ENCODE measurements at regions not wholly inside any gene's neighbourhood (a gene's known extent, or its start where the extent isn't known, plus 50 kb on each side); places are given as distances from the start of the nearest gene placed in this dataset.

DNA sequence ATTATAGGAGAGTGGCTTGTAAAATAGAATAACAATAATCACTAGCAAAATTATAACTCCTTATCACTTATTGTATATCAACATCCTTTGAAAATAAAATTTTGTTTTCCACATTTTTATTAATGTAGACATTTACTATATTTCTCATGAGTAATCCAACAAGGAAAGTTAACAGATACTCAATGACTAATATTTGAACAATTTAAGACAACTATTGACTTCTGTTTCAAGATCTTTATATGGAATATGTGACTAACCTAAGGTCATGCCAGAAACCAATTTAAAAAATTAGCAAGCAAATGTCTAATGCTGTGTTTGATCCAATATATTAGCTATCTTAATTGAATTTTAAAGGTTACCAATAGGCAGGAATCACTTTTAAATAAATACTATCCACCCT lies 638.5 kb upstream of the FLRT2 start:
- TF ChIP-seq YY2 (tag by site-specific recombination; IDR thresholded peaks at IDR 0.05) (no peak), ZNF174 (tag by site-specific recombination; IDR thresholded peaks at IDR 0.05) (no peak), ZNF266 (tag by site-specific recombination; IDR thresholded peaks at IDR 0.05; ENCODE audit: low read depth) (no peak), ZNF211 (tag by site-specific recombination; IDR thresholded peaks at IDR 0.05; ENCODE audit: low read depth) (no peak), ZNF658 (tag by site-specific recombination; IDR thresholded peaks at IDR 0.05) (no peak), ZNF792 (tag by site-specific recombination; IDR thresholded peaks at IDR 0.05) (no peak), SETDB1 (IDR thresholded peaks at IDR 0.05; ENCODE audit: insufficient read length, low read length) (no peak), ZNF645 (tag by site-specific recombination; IDR thresholded peaks at IDR 0.05) (no peak), ZNF398 (tag by site-specific recombination; IDR thresholded peaks at IDR 0.05) (no peak), PATZ1 (tag by site-specific recombination; IDR thresholded peaks at IDR 0.05) (no peak), YY1 (tag by site-specific recombination; IDR thresholded peaks at IDR 0.05) (no peak), PRDM10 (tag by site-specific recombination; IDR thresholded peaks at IDR 0.05) (no peak), ZBTB8A (tag by site-specific recombination; IDR thresholded peaks at IDR 0.05) (no peak), ZNF580 (tag by site-specific recombination; IDR thresholded peaks at IDR 0.05) (no peak), BCL11B (tag by site-specific recombination; IDR thresholded peaks at IDR 0.05; ENCODE audit: low read depth) (no peak)
- TF ChIP-seq, protein P1, sequence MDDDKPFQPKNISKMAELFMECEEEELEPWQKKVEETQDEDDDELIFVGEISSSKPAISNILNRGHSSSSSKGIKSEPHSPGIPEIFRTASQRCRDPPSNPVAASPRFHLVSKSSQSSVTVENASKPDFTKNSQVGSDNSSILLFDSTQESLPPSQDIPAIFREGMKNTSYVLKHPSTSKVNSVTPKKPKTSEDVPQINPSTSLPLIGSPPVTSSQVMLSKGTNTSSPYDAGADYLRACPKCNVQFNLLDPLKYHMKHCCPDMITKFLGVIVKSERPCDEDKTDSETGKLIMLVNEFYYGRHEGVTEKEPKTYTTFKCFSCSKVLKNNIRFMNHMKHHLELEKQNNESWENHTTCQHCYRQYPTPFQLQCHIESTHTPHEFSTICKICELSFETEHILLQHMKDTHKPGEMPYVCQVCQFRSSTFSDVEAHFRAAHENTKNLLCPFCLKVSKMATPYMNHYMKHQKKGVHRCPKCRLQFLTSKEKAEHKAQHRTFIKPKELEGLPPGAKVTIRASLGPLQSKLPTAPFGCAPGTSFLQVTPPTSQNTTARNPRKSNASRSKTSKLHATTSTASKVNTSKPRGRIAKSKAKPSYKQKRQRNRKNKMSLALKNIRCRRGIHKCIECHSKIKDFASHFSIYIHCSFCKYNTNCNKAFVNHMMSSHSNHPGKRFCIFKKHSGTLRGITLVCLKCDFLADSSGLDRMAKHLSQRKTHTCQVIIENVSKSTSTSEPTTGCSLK (tag by site-specific recombination; IDR thresholded peaks at IDR 0.05) = no peak
- Histone ChIP-seq H3K4me3 (ENCODE audit: low read depth, low read length) (no peak overlapping the region), H3K9me3 (ENCODE audit: control insufficient read depth, insufficient read depth, low read depth, low read length) (no peaks in the 10 kb centered on the region), H3K4me1 (ENCODE audit: control insufficient read depth, insufficient read depth, low read length) (no peaks in the 10 kb centered on the region), H3K36me3 (ENCODE audit: control insufficient read depth in 2 of 2, insufficient read depth in 1 of 2, low read length in 2 of 2) (no peaks in the 10 kb centered on the region), H3K27ac (ENCODE audit: extremely low read depth, low read depth, low read length) (no peak overlapping the region)
- CTCF ChIA-PET = no interaction called here
- POLR2A ChIA-PET = no interaction called here
